Adrenal gland (tissue), 5 donors: ENCODE measurements at regions not wholly inside any gene's neighbourhood (a gene's known extent, or its start where the extent isn't known, plus 50 kb on each side); places are given as distances from the start of the nearest gene placed in this dataset.

ENCODE experiments used
- CTCF ChIP-seq, 6 experiments: fragments of 450-650 bp in 4 of 6; fragments of 200-600 bp in 2 of 6; sonication (generic) in 1 of 6; IDR thresholded peaks; 1 replicate in 5 of 6; 2 replicates in 1 of 6; pipeline versions ENCODE4 v1.5.1 to v1.8.0; 2016 to 2021; ENCODE audit warnings: antibody characterized with exemption in 6 of 6, mild to moderate bottlenecking in 2 of 6, moderate library complexity in 1 of 6
- POLR2A ChIP-seq, 2 donors: fragments of 450-650 bp; IDR thresholded peaks; one replicate each; pipeline ENCODE4 v1.6.1; 2017; ENCODE audit warnings: antibody characterized with exemption in 2 of 2, mild to moderate bottlenecking in 2 of 2, moderate library complexity in 1 of 2
- donor health status: DM: no; HTN: no; CAD: no.

GRCh38 chr18:30333310-30333709 lies 709.2 kb downstream of the DSC3 start:
- no peak for TF ChIP-seq CTCF (IDR thresholded peaks at IDR 0.05)
- TF ChIP-seq POLR2A (IDR thresholded peaks at IDR 0.05), result no peak
